ENCODE measurements at regions not wholly inside any gene's neighbourhood (a gene's known extent, or its start where the extent isn't known, plus 50 kb on each side); places are given as distances from the start of the nearest gene placed in this dataset.

GRCh38 chr20:22470620-22471026, 113.7 kb downstream of the FOXA2 start:
- TF ChIP-seq CTCF (IDR thresholded peaks at IDR 0.05) (no peak), POLR2A (IDR thresholded peaks at IDR 0.05) (no peak)
- Histone ChIP-seq H3K27ac (no peak overlapping the region), H3K9me3 (no peaks in the 10 kb centered on the region), H3K4me3 (replicated peaks in 1 of 3) (no peak overlapping the region), H3K4me1 (no peaks in the 10 kb centered on the region), H3K36me3 (no peaks in the 10 kb centered on the region), H3K27me3 (no peaks in the 10 kb centered on the region)
- intact Hi-C loops (cut with DNase I) = no loop called here
- WGBS, 2 donors = 50 to 64% methylated on average over 1 of the region's 1 CpG
- DNase-seq = no peak

- H3K4me1 ChIP-seq = no peaks in the 10 kb centered on the region
- H3K9me3 ChIP-seq = no peaks in the 10 kb centered on the region
- H3K4me3 ChIP-seq (replicated peaks in 1 of 3) = no peak overlapping the region
- 75 to 82% methylated on average over 7 of the region's 7 CpGs for WGBS, 2 donors
- intact Hi-C loops (cut with DNase I) = loop anchor here (10.0 kb wide), 1 partner anchor 62 kb away; no protein-coding TSS in a partner anchor
- DNase-seq = no peak
- H3K36me3 ChIP-seq = no peaks in the 10 kb centered on the region
- TF ChIP-seq CTCF (IDR thresholded peaks at IDR 0.05) (no peak), POLR2A (IDR thresholded peaks at IDR 0.05) (no peak)
- H3K27ac ChIP-seq = no peak overlapping the region
- no peaks in the 10 kb centered on the region for H3K27me3 ChIP-seq
These were observed 117.8 kb downstream of the FOXA2 start for GRCh38 chr20:22466447-22467171.

DNA sequence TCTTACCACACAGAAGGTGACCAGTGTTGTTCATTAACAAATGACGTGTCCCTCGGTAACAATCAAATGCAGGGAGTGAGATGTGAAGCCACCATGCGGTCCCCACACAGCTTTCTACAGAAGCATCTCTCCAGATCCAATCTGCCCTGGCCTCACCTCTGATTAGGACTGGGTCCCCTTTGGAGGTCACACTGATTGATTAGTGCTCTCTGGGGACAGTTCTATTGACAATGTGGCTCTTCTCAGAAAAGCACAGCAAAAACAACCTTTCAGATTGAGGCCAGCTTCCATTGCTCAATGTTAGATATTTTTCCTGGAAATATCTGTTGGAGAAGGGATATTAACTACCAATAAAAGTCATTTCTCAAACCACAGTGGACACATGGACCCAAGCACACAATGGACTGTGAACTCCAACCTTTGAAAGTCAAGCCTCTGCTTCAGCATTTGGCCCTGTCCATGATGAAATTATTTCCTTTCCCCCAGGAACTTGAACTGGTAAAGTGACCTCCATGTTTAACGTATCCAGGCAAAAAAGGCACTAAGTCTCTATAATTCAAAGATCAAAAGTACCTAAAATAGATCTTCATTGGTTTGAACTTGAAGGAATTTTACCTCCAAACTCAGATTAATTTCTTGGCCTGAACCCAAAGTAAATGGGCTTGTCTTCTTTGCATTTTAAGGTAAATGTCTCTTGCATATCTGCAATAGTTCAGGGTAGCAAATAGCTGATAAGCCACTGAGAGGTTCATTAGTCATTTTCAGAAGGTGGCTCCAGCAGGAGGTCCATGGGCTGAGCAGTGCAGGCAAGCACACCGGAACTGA, 118.5 kb downstream of the FOXA2 start:
- WGBS, 2 donors = 87 to 91% methylated on average over 5 of the region's 5 CpGs
- no peak overlapping the region for H3K4me3 ChIP-seq (replicated peaks in 1 of 3)
- H3K9me3 ChIP-seq = no peaks in the 10 kb centered on the region
- H3K27me3 ChIP-seq = no peaks in the 10 kb centered on the region
- no peaks in the 10 kb centered on the region for H3K36me3 ChIP-seq
- TF ChIP-seq POLR2A (IDR thresholded peaks at IDR 0.05) = no peak
- no peak for TF ChIP-seq CTCF (IDR thresholded peaks at IDR 0.05)
- no peak overlapping the region for H3K27ac ChIP-seq
- no peaks in the 10 kb centered on the region for H3K4me1 ChIP-seq
- DNase-seq = no peak
- intact Hi-C loops (cut with DNase I) = loop anchor here (10.0 kb wide), 1 partner anchor 61 kb away; no protein-coding TSS in a partner anchor

DNA sequence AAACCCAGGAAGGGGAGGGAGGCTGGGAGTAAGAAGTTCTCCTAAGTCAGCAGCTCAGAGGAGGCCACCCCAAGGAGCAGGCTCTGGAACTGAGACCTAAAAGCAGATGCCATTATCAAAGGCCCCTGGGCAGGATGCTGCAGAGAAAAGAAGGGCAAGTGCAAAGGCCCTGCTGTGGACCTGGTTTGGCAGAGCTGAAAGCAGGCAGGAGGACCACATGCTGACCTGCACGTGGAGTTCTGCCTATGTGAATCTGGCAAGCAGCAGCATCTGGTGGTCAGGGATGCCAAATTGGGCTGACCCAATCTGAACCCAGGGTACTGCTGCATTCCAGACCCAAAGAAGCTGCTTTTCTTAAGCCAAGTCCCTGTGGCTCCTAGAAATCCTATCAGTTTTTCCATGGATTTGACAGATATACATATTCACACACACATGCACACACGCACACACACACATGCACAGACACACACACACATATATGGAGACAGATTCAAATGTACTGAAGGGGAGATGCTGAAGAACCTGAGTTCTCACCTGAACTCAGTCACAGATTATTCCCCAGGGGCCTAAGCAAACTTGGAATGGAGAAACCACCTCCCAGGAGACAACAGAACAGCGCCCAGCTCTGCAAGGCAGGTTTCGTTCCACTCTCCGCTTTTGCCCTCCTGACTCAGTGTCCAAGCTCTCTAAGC, 119.9 kb downstream of the FOXA2 start:
- intact Hi-C loops (cut with DNase I) = loop anchor here (10.0 kb wide), 1 partner anchor 60 kb away; no protein-coding TSS in a partner anchor
- no peak overlapping the region for H3K4me3 ChIP-seq (replicated peaks in 1 of 3)
- WGBS, 2 donors = 86 to 90% methylated on average over 5 of the region's 5 CpGs
- no peaks in the 10 kb centered on the region for H3K27me3 ChIP-seq
- H3K36me3 ChIP-seq = no peaks in the 10 kb centered on the region
- no peaks in the 10 kb centered on the region for H3K4me1 ChIP-seq
- H3K27ac ChIP-seq = no peak overlapping the region
- no peaks in the 10 kb centered on the region for H3K9me3 ChIP-seq
- DNase-seq = no peak
- no peak for TF ChIP-seq CTCF (IDR thresholded peaks at IDR 0.05)
- TF ChIP-seq POLR2A (IDR thresholded peaks at IDR 0.05) = no peak

Measured in thyroid gland (tissue), 4 donors.